Fibroblast of mammary gland (primary cell): ENCODE measurements at regions not wholly inside any gene's neighbourhood (a gene's known extent, or its start where the extent isn't known, plus 50 kb on each side); places are given as distances from the start of the nearest gene placed in this dataset.
"Not testable (repeated sequence)": the region's sequence is repeated elsewhere in the genome, so short reads cannot be mapped to it uniquely, and the experiment has no call there.

Experiments used
- DNase-seq: peaks from one replicate; pipeline ENCODE4 v3.0.0-alpha.2; 2010; ENCODE audit warnings: low read depth
- H3K4me3 ChIP-seq: 2 replicates; pipeline ENCODE4 v1.5.1; 2011; ENCODE audit warnings: low read depth, mild to moderate bottlenecking, low read length, moderate library complexity; ENCODE audit not compliant: control insufficient read depth
- TF ChIP-seq, protein P1 (sequence below): conservative IDR thresholded peaks from 2 replicates; pipeline ENCODE4 v1.5.1; 2011; ENCODE audit warnings: low read depth, low read length, inconsistent platforms; ENCODE audit not compliant: control insufficient read depth, insufficient read depth

DNA sequence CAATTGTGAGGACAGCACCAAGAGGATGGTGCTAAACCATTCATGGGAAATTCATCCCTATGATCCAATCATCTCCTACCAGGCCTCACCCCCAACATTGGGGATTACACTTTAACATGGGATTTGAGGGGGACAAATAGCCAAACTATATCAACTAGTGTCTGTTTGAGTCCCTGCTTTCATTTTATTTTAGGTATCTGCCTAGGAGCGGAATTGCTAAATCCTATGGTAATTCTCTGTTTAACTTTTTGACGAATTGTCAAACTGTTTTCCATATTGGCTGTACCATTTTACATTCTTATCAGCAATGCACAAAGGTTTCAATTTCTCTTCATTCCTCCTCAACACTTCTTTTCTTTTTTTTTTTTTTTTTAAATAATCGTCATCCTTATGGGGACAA lies 318.4 kb upstream of the NRP1 start:
- no peak overlapping the region for H3K4me3 ChIP-seq
- no peak for DNase-seq
- TF ChIP-seq, protein P1, sequence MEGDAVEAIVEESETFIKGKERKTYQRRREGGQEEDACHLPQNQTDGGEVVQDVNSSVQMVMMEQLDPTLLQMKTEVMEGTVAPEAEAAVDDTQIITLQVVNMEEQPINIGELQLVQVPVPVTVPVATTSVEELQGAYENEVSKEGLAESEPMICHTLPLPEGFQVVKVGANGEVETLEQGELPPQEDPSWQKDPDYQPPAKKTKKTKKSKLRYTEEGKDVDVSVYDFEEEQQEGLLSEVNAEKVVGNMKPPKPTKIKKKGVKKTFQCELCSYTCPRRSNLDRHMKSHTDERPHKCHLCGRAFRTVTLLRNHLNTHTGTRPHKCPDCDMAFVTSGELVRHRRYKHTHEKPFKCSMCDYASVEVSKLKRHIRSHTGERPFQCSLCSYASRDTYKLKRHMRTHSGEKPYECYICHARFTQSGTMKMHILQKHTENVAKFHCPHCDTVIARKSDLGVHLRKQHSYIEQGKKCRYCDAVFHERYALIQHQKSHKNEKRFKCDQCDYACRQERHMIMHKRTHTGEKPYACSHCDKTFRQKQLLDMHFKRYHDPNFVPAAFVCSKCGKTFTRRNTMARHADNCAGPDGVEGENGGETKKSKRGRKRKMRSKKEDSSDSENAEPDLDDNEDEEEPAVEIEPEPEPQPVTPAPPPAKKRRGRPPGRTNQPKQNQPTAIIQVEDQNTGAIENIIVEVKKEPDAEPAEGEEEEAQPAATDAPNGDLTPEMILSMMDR: no peak

DNA sequence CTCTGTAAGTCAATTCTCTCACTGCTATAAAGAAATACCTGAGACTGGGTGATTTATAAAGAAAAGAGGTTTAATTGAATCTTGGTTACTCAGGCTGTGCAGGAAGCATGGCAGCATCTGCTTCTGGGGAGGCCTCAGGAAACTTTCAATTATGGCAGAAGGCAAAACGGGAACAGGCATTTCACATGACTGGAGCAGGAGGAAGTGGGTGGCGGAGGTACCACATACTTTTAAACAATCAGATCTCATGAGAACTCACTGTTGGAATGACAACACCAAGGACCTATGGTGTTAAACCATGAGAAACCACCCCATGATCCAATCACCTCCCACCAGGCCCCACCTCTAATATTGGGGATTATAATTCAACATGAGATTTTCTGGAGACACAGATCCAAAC lies 315.7 kb upstream of the NRP1 start:
- not testable (repeated sequence) for H3K4me3 ChIP-seq

GRCh38 chr10:33643042-33643441 lies 308.6 kb upstream of the NRP1 start:
- TF ChIP-seq, protein P1: no peak

More for the DNA sequence above, 315.7 kb upstream of the NRP1 start:
- DNase-seq: not testable (repeated sequence)

GRCh38 chr10:33638891-33639290 lies 304.4 kb upstream of the NRP1 start:
- no peak for DNase-seq
- TF ChIP-seq, protein P1: no peak
- H3K4me3 ChIP-seq: no peak overlapping the region

More at GRCh38 chr10:33643042-33643441, 308.6 kb upstream of the NRP1 start:
- DNase-seq: peak; percentile 79
- H3K4me3 ChIP-seq: no peak overlapping the region

GRCh38 chr10:33638374-33638773 lies 303.9 kb upstream of the NRP1 start:
- H3K4me3 ChIP-seq: no peak overlapping the region
- TF ChIP-seq, protein P1: no peak

GRCh38 chr10:33635967-33636515 lies 301.6 kb upstream of the NRP1 start:
- TF ChIP-seq, protein P1: no peak
- H3K4me3 ChIP-seq: no peak overlapping the region
- no peak for DNase-seq

More at GRCh38 chr10:33638374-33638773, 303.9 kb upstream of the NRP1 start:
- no peak for DNase-seq

DNA sequence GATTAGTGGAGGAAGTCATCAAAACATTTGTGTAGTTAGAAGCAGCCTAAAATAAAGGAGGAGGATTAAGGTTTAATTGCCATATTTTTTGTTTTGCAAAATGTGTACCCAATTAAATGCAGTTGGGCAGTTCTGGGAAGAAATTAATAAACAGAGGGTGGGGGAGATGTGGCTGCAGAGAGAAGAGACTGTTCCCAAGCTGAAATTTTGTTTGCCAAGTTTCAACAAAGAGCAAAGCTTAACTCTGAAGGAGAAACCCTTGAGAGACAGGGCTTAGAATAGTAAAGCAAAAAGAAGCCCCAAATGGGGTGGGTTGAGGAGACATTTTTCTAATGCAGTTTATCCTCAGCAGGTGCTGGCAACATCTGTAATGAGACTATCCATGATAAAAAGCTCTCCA lies 298.0 kb upstream of the NRP1 start:
- TF ChIP-seq, protein P1: no peak
- no peak for DNase-seq
- no peak overlapping the region for H3K4me3 ChIP-seq
